HCT116 (cell line): ENCODE measurements at regions not wholly inside any gene's neighbourhood (a gene's known extent, or its start where the extent isn't known, plus 50 kb on each side); places are given as distances from the start of the nearest gene placed in this dataset.

Experiments used
- ATAC-seq: fragments of 200-7000 bp; cut with Tn5 transposase; 2 replicates; pipeline ENCODE4 v1.9.1; 2020; ENCODE audit warnings: mild to moderate bottlenecking, moderate library complexity
- BruUV-seq: library from RNA; stranded (reverse); fragments of 400-500 nt; replicated peaks from 2 replicates; lab custom pipeline; 2021; lab: Mats Ljungman, UMichigan
- CTCF ChIA-PET: fragments of 300-600 bp; sonication (Branson Sonifier 250); formaldehyde crosslinking; loops from one replicate; lab custom pipeline; 2021; ENCODE audit warnings: antibody characterized with exemption; lab: Charles Lee
- POLR2A ChIA-PET: fragments of 300-600, 350-600 bp; sonication (Branson Sonifier 250); formaldehyde crosslinking; loops from one replicate; lab custom pipeline; 2021; ENCODE audit warnings: antibody characterized with exemption; lab: Charles Lee
- RAD21 ChIA-PET, 2 experiments: fragments of 300-600 bp; sonication (Branson Sonifier 250); formaldehyde crosslinking; loops; one replicate each; lab custom pipeline; 2023; ENCODE audit warnings: low total read pairs in 2 of 2; ENCODE audit not compliant: uncharacterized antibody in 2 of 2, unreplicated experiment in 2 of 2, low non-redundant PET in 1 of 2; lab: Charles Lee
- DNase-seq: peaks from one replicate; pipeline ENCODE4 v3.0.0-alpha.2; 2010; ENCODE audit warnings: low read depth, low spot score
- H2AFZ ChIP-seq: fragments of 200-600 bp; shearing (Covaris generic), sonication (generic); 2 replicates; pipeline ENCODE4 v1.6.1; 2017; ENCODE audit warnings: low read depth, mixed run types, mixed read lengths, antibody characterized with exemption, low read length; ENCODE audit not compliant: poor library complexity, severe bottlenecking
- H3K27ac ChIP-seq: 2 replicates; pipeline ENCODE4 v1.5.1; 2012; ENCODE audit warnings: low read depth, low read length
- H3K27me3 ChIP-seq: fragments of 200-600 bp; sonication (generic); 2 replicates; pipeline ENCODE4 v1.6.1; 2016; ENCODE audit warnings: mixed run types, low read length, mixed read lengths; ENCODE audit not compliant: insufficient read depth
- H3K36me3 ChIP-seq, 2 experiments: fragments of 200-500 bp in 1 of 2; fragments of 200-600 bp in 1 of 2; sonication (Bioruptor generic) in 1 of 2; sonication (generic) in 1 of 2; 2 replicates each; pipeline versions ENCODE4 v1.5.1 to v1.6.1; 2014 to 2016; ENCODE audit warnings: low read length in 2 of 2, inconsistent platforms in 1 of 2, mixed read lengths in 1 of 2, mixed run types in 1 of 2; ENCODE audit not compliant: insufficient read depth in 2 of 2, control insufficient read depth in 1 of 2
- H3K4me1 ChIP-seq, 2 experiments: fragments of 200-600 bp in 1 of 2; sonication (generic) in 1 of 2; 2 replicates each; pipeline versions ENCODE4 v1.5.1 to v1.6.1; 2012 to 2017; ENCODE audit warnings: low read length in 2 of 2, inconsistent platforms in 1 of 2, mild to moderate bottlenecking in 1 of 2, mixed read lengths in 1 of 2, mixed run types in 1 of 2, moderate library complexity in 1 of 2; ENCODE audit not compliant: insufficient read depth in 2 of 2, control insufficient read depth in 1 of 2
- H3K4me2 ChIP-seq: fragments of 200-600 bp; sonication (generic); 2 replicates; pipeline ENCODE4 v1.6.1; 2017; ENCODE audit warnings: mixed run types, low read length, mixed read lengths
- H3K4me3 ChIP-seq, 2 experiments: fragments of 200-600 bp in 1 of 2; sonication (generic) in 1 of 2; replicated peaks in 1 of 2; 2 replicates each; pipeline ENCODE4 v1.5.1; 2011 to 2016; ENCODE audit warnings: low read length in 2 of 2, control low read depth in 1 of 2, low read depth in 1 of 2, mild to moderate bottlenecking in 1 of 2, mixed read lengths in 1 of 2, mixed run types in 1 of 2
- H3K79me2 ChIP-seq: fragments of 200-600 bp; sonication (generic); 2 replicates; pipeline ENCODE4 v1.6.1; 2017; ENCODE audit warnings: mild to moderate bottlenecking, mixed run types, low read length, moderate library complexity, mixed read lengths; ENCODE audit not compliant: insufficient read depth
- H3K9ac ChIP-seq: fragments of 200-600 bp; sonication (generic); 2 replicates; pipeline ENCODE4 v1.6.1; 2016; ENCODE audit warnings: low read length, mixed read lengths
- H3K9me2 ChIP-seq: fragments of 200-600 bp; sonication (generic), shearing (Covaris generic); 2 replicates; pipeline ENCODE4 v1.6.1; 2017; ENCODE audit warnings: mixed run types, mild to moderate bottlenecking, moderate library complexity; ENCODE audit not compliant: insufficient read depth
- H3K9me3 ChIP-seq, 2 experiments: fragments of 200-500 bp in 1 of 2; fragments of 200-600 bp in 1 of 2; sonication (Bioruptor generic) in 1 of 2; sonication (generic) in 1 of 2; 2 replicates each; pipeline ENCODE4 v1.6.1; 2014 to 2017; ENCODE audit warnings: low read length in 2 of 2, mixed read lengths in 2 of 2, inconsistent platforms in 1 of 2, low read depth in 1 of 2, mild to moderate bottlenecking in 1 of 2, mixed run types in 1 of 2, moderate library complexity in 1 of 2; ENCODE audit not compliant: control insufficient read depth in 1 of 2, insufficient read depth in 1 of 2
- H4K20me1 ChIP-seq: fragments of 200-600 bp; sonication (generic), shearing (Covaris generic); 2 replicates; pipeline ENCODE4 v1.6.1; 2017; ENCODE audit warnings: mixed run types, mild to moderate bottlenecking, moderate library complexity; ENCODE audit not compliant: insufficient read depth
- CBX3 ChIP-seq: IDR thresholded peaks from 2 replicates; pipeline ENCODE4 v1.6.1; 2012; ENCODE audit warnings: low read depth
- CEBPB ChIP-seq: IDR thresholded peaks from 2 replicates; pipeline ENCODE4 v1.6.1; 2012; ENCODE audit warnings: low read depth
- CTCF ChIP-seq, 3 experiments: fragments of 200-600 bp in 1 of 3; sonication (generic) in 1 of 3; IDR thresholded peaks in 2 of 3; conservative IDR thresholded peaks in 1 of 3; 2 replicates each; pipeline ENCODE4 v1.5.1; 2012 to 2017; ENCODE audit warnings: low read depth in 2 of 3, low read length in 2 of 3, antibody characterized with exemption in 1 of 3, borderline replicate concordance in 1 of 3, control low read depth in 1 of 3, mild to moderate bottlenecking in 1 of 3, mixed read lengths in 1 of 3, mixed run types in 1 of 3, moderate library complexity in 1 of 3; ENCODE audit not compliant: insufficient read depth in 1 of 3
- ELF1 ChIP-seq: IDR thresholded peaks from 2 replicates; pipeline ENCODE4 v1.6.1; 2012; ENCODE audit warnings: low read depth, borderline replicate concordance
- FOSL1 ChIP-seq: IDR thresholded peaks from 2 replicates; pipeline ENCODE4 v1.6.1; 2012; ENCODE audit warnings: low read depth
- JUND ChIP-seq: IDR thresholded peaks from 2 replicates; pipeline ENCODE4 v1.6.1; 2012
- POLR2AphosphoS5 ChIP-seq: IDR thresholded peaks from 2 replicates; pipeline ENCODE4 v1.6.1; 2011; ENCODE audit warnings: mild to moderate bottlenecking, low read depth, low read length, moderate library complexity
- RAD21 ChIP-seq: IDR thresholded peaks from 2 replicates; pipeline ENCODE4 v1.6.1; 2012; ENCODE audit warnings: low read depth, mild to moderate bottlenecking
- REST ChIP-seq: IDR thresholded peaks from 2 replicates; pipeline ENCODE4 v1.6.1; 2012; ENCODE audit warnings: low read depth
- SIN3A ChIP-seq: IDR thresholded peaks from 2 replicates; pipeline ENCODE4 v1.6.1; 2012; ENCODE audit warnings: low read depth
- SP1 ChIP-seq: IDR thresholded peaks from 2 replicates; pipeline ENCODE4 v1.6.1; 2012; ENCODE audit warnings: low read depth
- TCF7L2 ChIP-seq: IDR thresholded peaks from 2 replicates; pipeline ENCODE4 v1.7.0; 2011; ENCODE audit warnings: borderline replicate concordance, inconsistent platforms; ENCODE audit not compliant: insufficient read depth, insufficient read length; ENCODE audit errors: extremely low read depth
- YY1 ChIP-seq: IDR thresholded peaks from 2 replicates; pipeline ENCODE4 v1.6.1; 2011; ENCODE audit warnings: low read length, low read depth, moderate library complexity, mild to moderate bottlenecking; ENCODE audit not compliant: insufficient replicate concordance; ENCODE audit errors: extremely low read depth
- intact Hi-C: fragments of 100-400 bp; cut with micrococcal nuclease; formaldehyde crosslinking; loops from 2 replicates; pipeline ENCODE4 v1.10.0; 2022

- Histone ChIP-seq H3K9me2 (no peaks in the 10 kb centered on the region), H3K9me3 (no peaks in the 10 kb centered on the region), H3K79me2 (no peaks in the 10 kb centered on the region), H3K9ac (no peak overlapping the region), H3K4me1 (peaks cover 0 to 7% of the 10 kb centered on the region in 2 experiments; a peak in 2 of 4 replicates), H4K20me1 (no peaks in the 10 kb centered on the region), H3K4me3 (no peak overlapping the region), H3K27ac (no peak overlapping the region), H3K27me3 (no peaks in the 10 kb centered on the region), H3K4me2 (no peak overlapping the region), H3K36me3 (no peaks in the 10 kb centered on the region), H2AFZ (no peak overlapping the region)
- no TSS peak for BruUV-seq
- DNase-seq (no peak), ATAC-seq (no peak)
- intact Hi-C loops = no loop called here
- no peak for TF ChIP-seq TCF7L2
- TF ChIP-seq ELF1 = no peak
- TF ChIP-seq REST = no peak
- no peak for TF ChIP-seq POLR2AphosphoS5
- no peak for TF ChIP-seq JUND
- ChIA-PET POLR2A (no interaction called here), RAD21 (no interaction called here), CTCF (interaction anchor here (0.6 kb wide), 1 partner anchor 15 kb away, joined by 3 read pairs; no protein-coding TSS in a partner anchor)
These were observed 64.6 kb upstream of the POU2AF1 start for GRCh38 chr11:111443640-111444039.

GRCh38 chr11:111443032-111443431 lies 64.0 kb upstream of the POU2AF1 start:
- H3K9me3 ChIP-seq = no peaks in the 10 kb centered on the region
- H3K9ac ChIP-seq = no peak overlapping the region
- no TSS peak for BruUV-seq
- intact Hi-C loops = no loop called here
- POLR2A ChIA-PET = no interaction called here
- H3K27me3 ChIP-seq = no peaks in the 10 kb centered on the region
- H4K20me1 ChIP-seq = no peaks in the 10 kb centered on the region
- H2AFZ ChIP-seq = no peak overlapping the region
- no peak overlapping the region for H3K4me3 ChIP-seq
- ATAC-seq (no peak), DNase-seq (no peak)
- RAD21 ChIA-PET = no interaction called here
- H3K4me2 ChIP-seq = no peak overlapping the region
- H3K36me3 ChIP-seq = no peaks in the 10 kb centered on the region
- no peak overlapping the region for H3K27ac ChIP-seq
- H3K79me2 ChIP-seq = no peaks in the 10 kb centered on the region
- CTCF ChIA-PET = interaction anchor here (0.6 kb wide), 1 partner anchor 14 kb away, joined by 3 read pairs; no protein-coding TSS in a partner anchor
- H3K4me1 ChIP-seq = peaks cover 0 to 7% of the 10 kb centered on the region in 2 experiments; a peak in 2 of 4 replicates
- no peaks in the 10 kb centered on the region for H3K9me2 ChIP-seq
- TF ChIP-seq FOSL1 (no peak), CBX3 (no peak), SIN3A (no peak), YY1 (no peak), CTCF (IDR thresholded peaks at IDR 0.05 in 2 of 3, conservative IDR thresholded peaks at IDR 0.05 in 1 of 3; ENCODE audit: borderline replicate concordance in 1 of 3, insufficient read depth in 1 of 3, low read depth in 2 of 3, low read length in 2 of 3) (no peak), RAD21 (no peak), SP1 (no peak), CEBPB (no peak)
